CD4-positive, alpha-beta T cell treated with Interleukin-4 for 4 hours (primary cell): ENCODE measurements at regions not wholly inside any gene's neighbourhood (a gene's known extent, or its start where the extent isn't known, plus 50 kb on each side); places are given as distances from the start of the nearest gene placed in this dataset.

ENCODE experiments used
- DNase-seq: peaks from one replicate; pipeline ENCODE4 v3.0.0-alpha.2; 2020

- DNase-seq = no peak
These were observed 178.8 kb upstream of the HDAC4 start for GRCh38 chr2:239579524-239580198.

GRCh38 chr2:239579081-239579480, 178.3 kb upstream of the HDAC4 start:
- DNase-seq = no peak

- no peak for DNase-seq
These were observed 177.6 kb upstream of the HDAC4 start for GRCh38 chr2:239578381-239578780.

GRCh38 chr2:239577935-239578334, 177.1 kb upstream of the HDAC4 start:
- no peak for DNase-seq

GRCh38 chr2:239576784-239577685, 176.2 kb upstream of the HDAC4 start:
- no peak for DNase-seq

- DNase-seq = no peak
These were observed 175.2 kb upstream of the HDAC4 start for GRCh38 chr2:239575931-239576445.

GRCh38 chr2:239574434-239575156, 173.8 kb upstream of the HDAC4 start:
- DNase-seq = no peak

GRCh38 chr2:239574054-239574433, 173.2 kb upstream of the HDAC4 start:
- DNase-seq = no peak

GRCh38 chr2:239570971-239571520, 170.2 kb upstream of the HDAC4 start:
- DNase-seq = no peak

- no peak for DNase-seq
These were observed 169.6 kb upstream of the HDAC4 start for GRCh38 chr2:239570216-239570925.

GRCh38 chr2:239569401-239570090, 168.7 kb upstream of the HDAC4 start:
- DNase-seq = no peak

- no peak for DNase-seq
These were observed 167.8 kb upstream of the HDAC4 start for GRCh38 chr2:239568601-239569000.

GRCh38 chr2:239567786-239568185, 167.0 kb upstream of the HDAC4 start:
- DNase-seq = no peak

- DNase-seq = no peak
These were observed 166.3 kb upstream of the HDAC4 start for GRCh38 chr2:239566995-239567568.

- no peak for DNase-seq
These were observed 165.6 kb upstream of the HDAC4 start for GRCh38 chr2:239566162-239566994.

- no peak for DNase-seq
These were observed 163.8 kb upstream of the HDAC4 start for GRCh38 chr2:239564587-239564986.

GRCh38 chr2:239563561-239563960, 162.7 kb upstream of the HDAC4 start:
- no peak for DNase-seq

GRCh38 chr2:239561446-239562001, 160.7 kb upstream of the HDAC4 start:
- DNase-seq = no peak

GRCh38 chr2:239559417-239560261, 158.8 kb upstream of the HDAC4 start:
- no peak for DNase-seq
